ENCODE measurements at regions not wholly inside any gene's neighbourhood (a gene's known extent, or its start where the extent isn't known, plus 50 kb on each side); places are given as distances from the start of the nearest gene placed in this dataset.
A peak's percentile ranks its signal among the peaks of the same experiment; 100 is the strongest.
"Not testable (repeated sequence)": the region's sequence is repeated elsewhere in the genome, so short reads cannot be mapped to it uniquely, and the experiment has no call there.

- Mint-ChIP-seq H3K27me3 (peaks cover 31% of the 10 kb centered on the region), H3K9me3 (no peaks in the 10 kb centered on the region), H3K4me1 (no peaks in the 10 kb centered on the region), H3K27ac (no peak overlapping the region), H3K4me3 (no peak overlapping the region)
- DNase-seq (no peak), ATAC-seq (no peak)
These were observed 54.7 kb downstream of the ASCL1 start for GRCh38 chr12:103011974-103012763.

- no peak for DNase-seq
- no peak overlapping the region for H3K27ac Mint-ChIP-seq
- no peak for ATAC-seq
- H3K9me3 Mint-ChIP-seq = no peaks in the 10 kb centered on the region
- H3K27me3 Mint-ChIP-seq = peaks cover 31% of the 10 kb centered on the region
- no peak overlapping the region for H3K4me3 Mint-ChIP-seq
- no peaks in the 10 kb centered on the region for H3K4me1 Mint-ChIP-seq
These were observed 55.4 kb downstream of the ASCL1 start for GRCh38 chr12:103012884-103013283.

GRCh38 chr12:103013741-103014300, 56.3 kb downstream of the ASCL1 start:
- H3K27me3 Mint-ChIP-seq = peaks cover 31% of the 10 kb centered on the region
- peaks cover 0 to 5% of the 10 kb centered on the region in 2 donors for H3K9me3 Mint-ChIP-seq
- no peaks in the 10 kb centered on the region for H3K4me1 Mint-ChIP-seq
- DNase-seq (no peak), ATAC-seq (peak; percentile 12)
- H3K4me3 Mint-ChIP-seq = no peak overlapping the region
- H3K27ac Mint-ChIP-seq = no peak overlapping the region

- peaks cover 22% of the 10 kb centered on the region for H3K27me3 Mint-ChIP-seq
- H3K27ac Mint-ChIP-seq = no peak overlapping the region
- H3K4me3 Mint-ChIP-seq = no peak overlapping the region
- no peaks in the 10 kb centered on the region for H3K4me1 Mint-ChIP-seq
- peaks cover 0 to 6% of the 10 kb centered on the region in 2 donors for H3K9me3 Mint-ChIP-seq
- ATAC-seq = no peak
- no peak for DNase-seq
These were observed 58.9 kb downstream of the ASCL1 start for GRCh38 chr12:103016381-103016780.

GRCh38 chr12:103020839-103021238, 63.4 kb downstream of the ASCL1 start:
- H3K4me1 Mint-ChIP-seq = no peaks in the 10 kb centered on the region
- DNase-seq (no peak), ATAC-seq (no peak)
- H3K4me3 Mint-ChIP-seq = no peak overlapping the region
- peaks cover 0 to 10% of the 10 kb centered on the region in 2 donors for H3K9me3 Mint-ChIP-seq
- no peaks in the 10 kb centered on the region for H3K27me3 Mint-ChIP-seq
- no peak overlapping the region for H3K27ac Mint-ChIP-seq

GRCh38 chr12:103021538-103022218, 64.2 kb downstream of the ASCL1 start:
- Mint-ChIP-seq H3K27me3 (no peaks in the 10 kb centered on the region), H3K9me3 (peaks cover 0 to 10% of the 10 kb centered on the region in 2 donors), H3K4me3 (no peak overlapping the region), H3K27ac (no peak overlapping the region), H3K4me1 (no peaks in the 10 kb centered on the region)
- DNase-seq = no peak
- no peak for ATAC-seq

GRCh38 chr12:103024650-103025049, 67.2 kb downstream of the ASCL1 start:
- DNase-seq = no peak
- H3K4me1 Mint-ChIP-seq = no peaks in the 10 kb centered on the region
- no peak overlapping the region for H3K27ac Mint-ChIP-seq
- ATAC-seq = no peak
- H3K9me3 Mint-ChIP-seq = peaks cover 0 to 5% of the 10 kb centered on the region in 2 donors
- H3K27me3 Mint-ChIP-seq = no peaks in the 10 kb centered on the region
- no peak overlapping the region for H3K4me3 Mint-ChIP-seq

- not testable (repeated sequence) for DNase-seq, H3K4me3 Mint-ChIP-seq, H3K9me3 Mint-ChIP-seq, ATAC-seq, H3K4me1 Mint-ChIP-seq, H3K27ac Mint-ChIP-seq, H3K27me3 Mint-ChIP-seq
These were observed 69.2 kb downstream of the ASCL1 start for GRCh38 chr12:103026643-103027042.

GRCh38 chr12:103028881-103029639, 71.6 kb downstream of the ASCL1 start:
- Mint-ChIP-seq H3K9me3 (no peaks in the 10 kb centered on the region), H3K27me3 (no peaks in the 10 kb centered on the region), H3K4me1 (no peaks in the 10 kb centered on the region), H3K4me3 (no peak overlapping the region), H3K27ac (no peak overlapping the region)
- ATAC-seq (no peak), DNase-seq (no peak)

- Mint-ChIP-seq H3K4me3 (no peak overlapping the region), H3K27me3 (peaks cover 22% of the 10 kb centered on the region), H3K27ac (no peak overlapping the region), H3K9me3 (no peaks in the 10 kb centered on the region), H3K4me1 (no peaks in the 10 kb centered on the region)
- ATAC-seq (no peak), DNase-seq (no peak)
These were observed 79.2 kb downstream of the ASCL1 start for GRCh38 chr12:103036581-103037214.

- Mint-ChIP-seq H3K4me1 (no peaks in the 10 kb centered on the region), H3K4me3 (no peak overlapping the region), H3K27me3 (peaks cover 31% of the 10 kb centered on the region), H3K27ac (no peak overlapping the region), H3K9me3 (peaks cover 0 to 5% of the 10 kb centered on the region in 2 donors)
- no peak for DNase-seq
- ATAC-seq = no peak
These were observed 86.3 kb downstream of the ASCL1 start for GRCh38 chr12:103043531-103044486.

- no peaks in the 10 kb centered on the region for H3K4me1 Mint-ChIP-seq
- no peak for DNase-seq
- no peak for ATAC-seq
- H3K27me3 Mint-ChIP-seq = peaks cover 20% of the 10 kb centered on the region
- H3K27ac Mint-ChIP-seq = no peak overlapping the region
- no peak overlapping the region for H3K4me3 Mint-ChIP-seq
- peaks cover 0 to 5% of the 10 kb centered on the region in 2 donors for H3K9me3 Mint-ChIP-seq
These were observed 88.7 kb downstream of the ASCL1 start for GRCh38 chr12:103046154-103046553.

GRCh38 chr12:103050273-103050672, 92.8 kb downstream of the ASCL1 start:
- Mint-ChIP-seq H3K27me3 (no peaks in the 10 kb centered on the region), H3K4me1 (no peaks in the 10 kb centered on the region), H3K4me3 (no peak overlapping the region), H3K27ac (no peak overlapping the region), H3K9me3 (peaks cover 0 to 5% of the 10 kb centered on the region in 2 donors)
- no peak for ATAC-seq
- DNase-seq = no peak

- no peak overlapping the region for H3K27ac Mint-ChIP-seq
These were observed 95.6 kb downstream of the ASCL1 start for GRCh38 chr12:103053089-103053488.

More at GRCh38 chr12:103053089-103053488, 95.6 kb downstream of the ASCL1 start:
- Mint-ChIP-seq H3K4me1 (no peaks in the 10 kb centered on the region), H3K27me3 (peaks cover 2% of the 10 kb centered on the region), H3K9me3 (peaks cover 0 to under 1% of the 10 kb centered on the region in 2 donors), H3K4me3 (no peak overlapping the region)
- DNase-seq = no peak
- ATAC-seq = no peak

Data from stimulated activated naive CD8-positive, alpha-beta T cell treated with anti-CD3 and anti-CD28 coated beads, Interleukin-15, amount 100 ng/mL, for 72 hours (primary cell).